Fibroblast of skin of back (primary cell): ENCODE measurements at regions not wholly inside any gene's neighbourhood (a gene's known extent, or its start where the extent isn't known, plus 50 kb on each side); places are given as distances from the start of the nearest gene placed in this dataset.
A peak's percentile ranks its signal among the peaks of the same experiment; 100 is the strongest.

Source experiments
- DNase-seq: peaks from one replicate; pipeline ENCODE4 v3.0.0-alpha.2; 2013

DNA sequence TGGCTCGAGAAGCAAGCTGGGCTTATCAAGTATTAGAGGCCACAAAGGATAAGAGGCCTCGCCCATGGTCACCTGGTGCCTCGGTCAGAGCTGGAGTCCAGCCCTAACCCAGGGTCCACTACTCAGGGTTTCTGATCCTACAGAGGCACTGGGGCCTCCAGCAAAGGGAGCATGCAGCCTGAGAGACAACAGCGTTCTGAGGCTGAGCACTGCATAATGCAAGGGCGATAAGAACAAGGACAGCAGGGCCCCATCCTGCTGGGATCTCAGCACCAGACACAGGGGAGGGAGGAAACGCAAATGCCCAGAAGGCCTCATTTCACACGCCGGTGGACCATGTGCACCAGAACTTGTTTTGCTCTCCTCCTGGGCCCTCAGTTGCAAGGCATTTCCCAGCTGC lies 63.0 kb downstream of the C5orf15 start:
- no peak for DNase-seq

GRCh38 chr5:133904641-133905040 lies 63.8 kb downstream of the C5orf15 start:
- no peak for DNase-seq

DNA sequence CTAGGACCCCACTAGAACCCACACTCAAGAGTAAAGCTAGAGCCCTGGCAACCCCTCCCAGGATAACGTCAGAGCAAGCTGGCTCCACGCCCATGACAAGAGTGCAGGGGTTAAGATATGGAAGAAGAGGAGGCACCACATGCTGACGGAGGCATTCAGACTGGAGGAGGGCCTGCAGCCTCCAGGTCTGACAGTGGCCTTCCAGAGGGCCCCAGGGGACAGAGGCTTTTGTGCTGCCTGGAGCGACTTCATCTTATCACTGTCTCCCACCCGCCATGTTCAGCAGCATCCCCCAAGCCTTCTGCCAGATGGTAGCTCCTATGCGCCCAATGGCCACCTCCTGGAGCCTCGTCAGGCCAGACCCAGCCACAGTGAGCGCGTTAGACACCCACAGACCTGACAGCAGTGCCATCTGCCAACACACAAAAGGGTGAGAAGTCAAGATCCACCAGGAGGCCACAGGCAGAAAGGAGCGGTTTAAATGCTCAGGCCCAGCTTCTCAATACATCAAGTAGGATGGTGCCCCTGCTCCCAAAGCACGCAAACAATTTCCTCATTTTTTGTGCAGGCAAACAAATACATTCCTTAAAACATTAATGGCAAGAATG lies 65.8 kb downstream of the C5orf15 start:
- DNase-seq = no peak

DNA sequence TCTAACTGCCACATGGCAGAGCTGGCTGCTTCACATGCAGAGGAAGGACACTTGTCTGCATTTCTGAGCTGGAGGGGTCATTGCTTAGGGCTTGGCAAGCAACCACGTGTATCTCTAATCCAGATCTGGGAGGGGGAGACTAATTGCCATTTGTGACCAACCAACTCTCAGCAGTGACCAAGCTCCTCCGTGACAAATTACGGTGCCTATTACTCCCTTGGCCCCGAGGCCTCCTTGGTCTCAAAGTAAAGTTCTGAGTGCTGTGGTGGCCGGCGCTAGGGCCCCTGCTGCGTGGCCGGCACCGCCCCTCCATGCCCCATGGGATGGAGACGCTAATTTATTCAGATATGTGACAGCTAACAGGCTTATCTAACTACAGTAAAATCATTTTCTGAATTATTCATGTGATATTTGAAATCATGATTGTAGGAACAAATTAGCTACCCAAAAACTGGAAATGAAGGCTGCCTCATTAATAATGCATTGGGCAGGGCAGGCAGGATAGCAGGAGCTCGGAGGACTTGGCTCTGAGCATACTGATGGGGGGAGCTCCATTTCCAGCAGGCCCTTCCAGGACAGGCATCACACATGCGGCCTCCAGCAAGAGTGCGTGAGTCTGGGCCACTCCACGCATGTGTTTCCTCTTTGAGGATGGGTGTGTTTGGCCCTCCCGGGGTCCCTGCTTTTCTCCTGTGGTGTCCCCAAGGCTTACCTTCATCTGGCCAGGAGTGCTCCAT lies 67.7 kb downstream of the C5orf15 start:
- DNase-seq = no peak

DNA sequence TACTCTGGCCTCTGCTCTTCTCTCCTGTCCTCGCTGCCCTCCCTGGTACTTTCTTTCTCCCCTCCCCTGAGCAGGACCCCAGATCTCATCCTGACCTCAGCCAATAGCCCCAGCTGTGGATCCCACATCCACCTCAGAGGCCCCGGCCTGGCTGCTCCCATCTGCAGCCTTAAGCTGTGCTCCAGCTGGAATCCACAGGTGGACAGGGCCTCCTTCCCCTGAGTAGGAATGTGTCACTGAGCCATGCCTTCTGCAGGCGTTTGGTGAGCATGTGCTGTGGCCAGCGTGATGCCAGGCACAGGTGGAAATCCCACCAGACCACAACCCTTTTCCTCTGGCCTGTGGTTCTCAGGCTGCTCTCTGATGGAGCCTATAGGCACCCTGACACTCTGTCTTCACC lies 68.9 kb downstream of the C5orf15 start:
- DNase-seq = no peak

GRCh38 chr5:133898440-133898839 lies 70.0 kb downstream of the C5orf15 start:
- no peak for DNase-seq

- DNase-seq = no peak
Observed at GRCh38 chr5:133897431-133897830, 71.0 kb downstream of the C5orf15 start.

DNA sequence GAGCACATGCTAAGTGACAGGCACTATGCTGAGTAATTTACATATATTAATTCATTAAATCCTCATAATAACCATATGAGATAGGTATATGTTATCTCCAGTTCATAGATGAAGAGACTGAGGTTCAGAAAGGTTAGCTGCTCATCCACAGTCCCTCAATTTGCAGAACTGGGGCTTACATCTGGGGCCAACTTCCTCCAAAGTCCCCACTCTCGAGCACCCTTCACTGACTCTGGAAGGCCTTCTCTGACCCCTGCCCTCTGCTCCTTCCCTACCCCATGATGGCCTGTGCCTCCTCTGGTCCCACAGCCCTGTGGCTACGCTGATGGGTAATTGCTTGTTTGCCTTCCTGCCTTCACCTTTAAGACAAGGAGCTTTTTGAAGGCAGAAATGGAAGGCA lies 71.6 kb downstream of the C5orf15 start:
- DNase-seq = no peak

- DNase-seq = no peak
Observed at GRCh38 chr5:133895979-133896845, 72.2 kb downstream of the C5orf15 start.

- no peak for DNase-seq
Observed at GRCh38 chr5:133894143-133894542, 74.3 kb downstream of the C5orf15 start.

- DNase-seq = no peak
Observed at GRCh38 chr5:133892774-133893173, 75.7 kb downstream of the C5orf15 start.

- no peak for DNase-seq
Observed at GRCh38 chr5:133892306-133892705, 76.1 kb downstream of the C5orf15 start.

GRCh38 chr5:133891390-133891789 lies 77.0 kb downstream of the C5orf15 start:
- DNase-seq = no peak

DNA sequence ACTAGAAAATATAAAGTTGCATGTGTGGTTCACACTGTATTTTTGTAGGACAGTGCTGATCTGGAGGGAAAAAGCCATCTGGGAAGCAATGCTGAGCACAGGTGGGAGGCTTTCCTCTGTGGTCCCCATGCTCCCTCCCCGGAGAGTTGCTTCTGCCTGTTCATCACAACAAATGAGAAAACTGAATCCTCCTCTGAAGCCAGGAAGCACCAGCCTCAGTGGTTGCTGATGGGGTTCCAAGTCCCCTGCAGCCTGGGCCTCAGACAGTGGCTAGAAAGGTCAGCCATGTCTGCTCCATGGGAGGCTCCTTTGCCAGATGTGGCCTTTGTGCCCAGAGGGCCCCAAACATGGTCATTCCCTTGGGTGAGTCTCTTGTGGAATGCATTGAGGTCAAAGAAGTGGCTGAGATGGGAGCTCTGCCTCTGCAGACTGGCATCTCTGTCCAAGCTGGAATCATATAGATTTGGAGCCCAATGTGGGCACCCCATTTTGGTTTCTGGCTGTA lies 77.6 kb downstream of the C5orf15 start:
- DNase-seq = no peak

GRCh38 chr5:133890314-133890713 lies 78.1 kb downstream of the C5orf15 start:
- DNase-seq = no peak

DNA sequence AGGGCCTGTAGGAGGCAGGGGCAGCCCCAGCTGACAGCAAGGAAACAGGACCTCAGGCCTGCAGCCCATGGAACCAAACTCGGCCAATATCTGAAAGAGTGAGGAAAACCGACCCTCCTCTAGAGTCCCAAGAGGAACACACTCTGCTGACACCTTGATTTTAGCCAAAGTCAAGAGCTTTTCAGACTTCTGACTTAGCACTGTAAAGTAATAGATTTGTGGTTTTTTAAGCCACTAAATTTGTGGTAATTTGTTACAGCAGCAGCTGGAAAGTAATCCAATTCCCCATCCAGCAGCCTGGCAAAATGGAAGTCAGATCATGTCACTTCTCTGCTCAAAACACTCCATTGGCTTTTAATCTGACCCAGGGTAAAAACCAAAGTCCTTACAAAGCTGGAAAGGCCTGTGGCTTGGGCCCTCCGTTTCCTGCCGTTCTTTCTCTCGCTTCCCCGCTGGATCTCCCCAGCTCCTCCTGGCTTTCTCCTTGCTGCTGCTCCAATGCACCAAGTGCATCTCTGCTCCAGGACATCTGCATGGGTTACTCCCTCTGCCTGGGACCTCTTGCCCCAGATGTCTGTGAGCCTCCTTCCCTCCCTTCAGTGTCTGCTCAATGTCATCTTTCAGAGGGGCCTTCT lies 79.0 kb downstream of the C5orf15 start:
- DNase-seq = no peak

- DNase-seq = no peak
Observed at GRCh38 chr5:133888625-133888991, 79.8 kb downstream of the C5orf15 start.

- no peak for DNase-seq
Observed at GRCh38 chr5:133885566-133885965, 82.9 kb downstream of the C5orf15 start.

GRCh38 chr5:133884569-133885311 lies 83.7 kb downstream of the C5orf15 start:
- peak; percentile 23 for DNase-seq

- DNase-seq = no peak
Observed at GRCh38 chr5:133883916-133884315, 84.5 kb downstream of the C5orf15 start.

- DNase-seq = no peak
Observed at GRCh38 chr5:133882846-133883245, 85.6 kb downstream of the C5orf15 start.

DNA sequence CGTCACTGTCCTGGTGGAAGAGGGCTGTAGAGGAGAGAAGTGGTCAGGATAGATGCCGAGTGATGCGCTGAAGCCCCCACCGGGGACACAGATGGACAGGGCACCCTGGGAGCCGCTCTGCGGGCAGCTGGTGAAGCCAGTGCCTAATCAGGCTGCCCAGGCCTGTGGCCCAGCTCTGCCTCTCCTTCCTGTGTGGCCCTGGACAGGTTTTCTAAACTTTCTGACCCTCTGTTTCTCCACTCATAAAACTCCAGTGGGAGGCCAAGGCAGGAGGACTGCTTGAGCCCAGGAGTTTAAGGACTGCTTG lies 86.1 kb downstream of the C5orf15 start:
- DNase-seq = no peak
